Adrenal gland (tissue), 5 donors: ENCODE measurements at regions not wholly inside any gene's neighbourhood (a gene's known extent, or its start where the extent isn't known, plus 50 kb on each side); places are given as distances from the start of the nearest gene placed in this dataset.

ENCODE experiments used
- CTCF ChIP-seq, 6 experiments: fragments of 450-650 bp in 4 of 6; fragments of 200-600 bp in 2 of 6; sonication (generic) in 1 of 6; IDR thresholded peaks; 1 replicate in 5 of 6; 2 replicates in 1 of 6; pipeline versions ENCODE4 v1.5.1 to v1.8.0; 2016 to 2021; ENCODE audit warnings: antibody characterized with exemption in 6 of 6, mild to moderate bottlenecking in 2 of 6, moderate library complexity in 1 of 6
- POLR2A ChIP-seq, 2 donors: fragments of 450-650 bp; IDR thresholded peaks; one replicate each; pipeline ENCODE4 v1.6.1; 2017; ENCODE audit warnings: antibody characterized with exemption in 2 of 2, mild to moderate bottlenecking in 2 of 2, moderate library complexity in 1 of 2
- donor health status: DM: no; HTN: no; CAD: no.

DNA sequence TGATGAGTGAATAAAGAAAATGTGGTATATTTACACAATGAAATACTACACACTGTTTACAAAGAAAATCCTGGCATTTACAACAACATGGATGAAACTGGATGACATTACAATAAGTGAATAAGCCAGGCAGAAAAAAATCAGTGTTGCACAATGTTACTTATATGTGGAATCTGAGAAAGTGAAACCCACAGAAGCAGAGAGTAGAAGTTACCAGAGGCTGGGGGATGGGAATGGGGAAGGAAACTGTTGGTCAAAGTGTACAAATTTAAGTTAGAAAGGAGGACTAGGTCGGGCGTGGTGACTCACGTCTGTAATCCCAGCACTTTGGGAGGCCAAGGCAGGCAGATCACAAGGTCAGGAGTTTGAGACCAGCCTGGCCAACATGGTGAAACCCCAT, 538.5 kb upstream of the MKI67 start:
- TF ChIP-seq CTCF (IDR thresholded peaks at IDR 0.05) (no peak), POLR2A (IDR thresholded peaks at IDR 0.05) (no peak)
